Subcutaneous abdominal adipose tissue (tissue), 5 donors: ENCODE measurements at regions not wholly inside any gene's neighbourhood (a gene's known extent, or its start where the extent isn't known, plus 50 kb on each side); places are given as distances from the start of the nearest gene placed in this dataset.

Source experiments
- H3K27ac ChIP-seq: one replicate; pipeline ENCODE4 v1.7.0; 2013; ENCODE audit warnings: low read depth, mild to moderate bottlenecking, inconsistent platforms, low read length, moderate library complexity
- H3K27me3 ChIP-seq, 5 donors: one replicate each; pipeline ENCODE4 v1.7.0; 2013; ENCODE audit warnings: low read length in 5 of 5, inconsistent platforms in 1 of 5; ENCODE audit not compliant: control insufficient read depth in 5 of 5, insufficient read depth in 4 of 5
- H3K36me3 ChIP-seq, 5 donors: one replicate each; pipeline ENCODE4 v1.7.0; 2013; ENCODE audit warnings: low read length in 5 of 5; ENCODE audit not compliant: control insufficient read depth in 5 of 5, insufficient read depth in 5 of 5
- H3K4me1 ChIP-seq, 5 donors: one replicate each; pipeline ENCODE4 v1.7.0; 2013; ENCODE audit warnings: low read length in 5 of 5, mild to moderate bottlenecking in 3 of 5, moderate library complexity in 1 of 5; ENCODE audit not compliant: control insufficient read depth in 5 of 5, insufficient read depth in 5 of 5
- H3K4me3 ChIP-seq, 5 donors: one replicate each; pipeline ENCODE4 v1.7.0; 2013; ENCODE audit warnings: low read length in 5 of 5, low read depth in 1 of 5
- H3K9ac ChIP-seq, 5 donors: one replicate each; pipeline ENCODE4 v1.7.0; 2013; ENCODE audit warnings: low read length in 5 of 5, mild to moderate bottlenecking in 4 of 5, moderate library complexity in 3 of 5
- H3K9me3 ChIP-seq, 5 donors: one replicate each; pipeline ENCODE4 v1.7.0; 2013; ENCODE audit warnings: low read length in 5 of 5; ENCODE audit not compliant: control insufficient read depth in 5 of 5
- donor health status: healthy.
- donor health status: healthy.
- donor health status: healthy.
- donor health status: healthy.
- donor health status: healthy.

DNA sequence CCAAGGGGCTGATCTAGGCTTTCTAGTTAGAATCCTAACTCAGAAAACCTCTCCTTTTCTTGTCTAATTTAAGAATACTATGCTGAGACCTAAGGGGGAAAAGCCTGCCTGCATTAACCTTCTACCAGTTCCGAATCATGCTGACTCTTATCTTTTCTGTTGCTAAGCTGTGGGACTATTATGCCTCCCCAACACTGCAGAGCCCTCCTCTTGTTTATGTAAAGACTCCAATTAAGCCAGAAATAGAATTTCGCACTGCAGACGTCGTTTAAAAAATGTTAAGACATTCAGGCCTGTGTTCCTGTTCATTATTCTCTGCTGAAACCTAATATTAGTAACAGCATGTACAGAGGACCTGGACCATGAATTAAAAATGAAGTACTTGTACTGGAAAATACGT, 310.6 kb upstream of the ATP11B start:
- Histone ChIP-seq H3K36me3 (no peaks in the 10 kb centered on the region), H3K4me3 (no peak overlapping the region), H3K27me3 (peaks cover 0 to 3% (median 0%) of the 10 kb centered on the region in 5 donors), H3K9ac (no peak overlapping the region), H3K27ac (no peak overlapping the region), H3K4me1 (no peaks in the 10 kb centered on the region), H3K9me3 (no peaks in the 10 kb centered on the region)

DNA sequence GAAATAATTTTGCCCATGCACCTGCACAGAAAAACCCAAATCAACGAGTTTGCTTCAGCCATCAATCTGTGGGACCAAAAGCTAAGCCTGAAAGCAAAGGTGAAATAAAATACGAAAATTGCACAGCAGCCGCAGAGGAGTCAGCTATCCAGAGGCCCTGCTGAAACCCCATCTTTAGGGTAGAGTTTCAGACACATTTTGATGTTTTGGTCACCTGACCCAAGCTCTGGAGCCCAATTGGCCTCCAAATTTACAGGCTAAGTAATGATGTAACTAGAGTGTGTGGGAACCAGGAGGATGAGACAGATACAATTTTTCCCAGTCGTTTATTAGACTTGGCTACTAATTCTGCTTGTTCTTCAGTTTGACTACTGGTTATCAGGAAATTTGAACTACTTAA, 308.6 kb upstream of the ATP11B start:
- Histone ChIP-seq H3K4me3 (no peak overlapping the region), H3K36me3 (no peaks in the 10 kb centered on the region), H3K9ac (no peak overlapping the region), H3K27me3 (peaks cover 0 to 3% (median 0%) of the 10 kb centered on the region in 5 donors), H3K9me3 (no peaks in the 10 kb centered on the region), H3K27ac (no peak overlapping the region), H3K4me1 (no peaks in the 10 kb centered on the region)

DNA sequence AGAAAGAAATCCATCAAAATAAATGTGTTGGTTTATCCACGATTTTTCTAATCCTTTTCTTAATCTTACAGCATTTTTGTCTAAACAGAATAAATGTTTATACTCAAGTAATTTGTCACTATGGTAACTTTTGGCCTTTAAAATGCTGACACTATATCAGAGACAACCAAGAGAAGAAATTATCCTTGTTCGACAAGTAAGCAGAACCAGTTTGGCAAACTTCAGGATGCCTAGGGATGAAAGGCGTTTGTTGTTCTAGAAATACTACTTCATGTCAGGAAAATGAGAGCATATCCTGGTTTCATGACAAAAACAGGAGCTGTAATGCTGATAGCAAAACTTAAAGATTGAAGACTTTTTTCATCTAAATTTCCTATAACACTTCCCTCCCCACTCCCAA, 308.0 kb upstream of the ATP11B start:
- no peaks in the 10 kb centered on the region for H3K36me3 ChIP-seq
- H3K4me3 ChIP-seq: no peak overlapping the region
- H3K9ac ChIP-seq: no peak overlapping the region
- H3K27me3 ChIP-seq: peaks cover 0 to 3% (median 0%) of the 10 kb centered on the region in 5 donors
- no peaks in the 10 kb centered on the region for H3K9me3 ChIP-seq
- no peaks in the 10 kb centered on the region for H3K4me1 ChIP-seq
- no peak overlapping the region for H3K27ac ChIP-seq

DNA sequence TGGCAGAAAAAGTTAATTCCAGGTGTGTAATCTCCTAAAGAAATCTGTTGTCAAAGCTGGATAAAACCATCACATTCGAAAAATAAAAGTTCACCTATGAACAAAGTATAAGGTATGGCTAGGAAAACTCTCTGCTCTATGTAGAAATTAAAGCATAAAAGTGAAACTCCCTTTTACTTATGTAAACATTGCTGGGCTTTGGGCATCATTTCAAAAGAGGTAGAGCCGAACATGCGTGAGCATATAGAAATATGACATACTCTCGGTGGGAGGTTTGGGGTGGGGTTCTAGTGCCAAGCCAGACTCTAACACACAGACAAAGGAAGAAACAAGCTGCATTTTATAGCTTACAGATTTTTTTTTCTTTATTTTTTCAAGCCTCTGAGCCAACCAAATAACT, 306.8 kb upstream of the ATP11B start:
- H3K27me3 ChIP-seq: peaks cover 0 to 3% (median 0%) of the 10 kb centered on the region in 5 donors
- no peaks in the 10 kb centered on the region for H3K4me1 ChIP-seq
- no peak overlapping the region for H3K9ac ChIP-seq
- H3K36me3 ChIP-seq: no peaks in the 10 kb centered on the region
- H3K27ac ChIP-seq: no peak overlapping the region
- H3K4me3 ChIP-seq: no peak overlapping the region
- no peaks in the 10 kb centered on the region for H3K9me3 ChIP-seq

DNA sequence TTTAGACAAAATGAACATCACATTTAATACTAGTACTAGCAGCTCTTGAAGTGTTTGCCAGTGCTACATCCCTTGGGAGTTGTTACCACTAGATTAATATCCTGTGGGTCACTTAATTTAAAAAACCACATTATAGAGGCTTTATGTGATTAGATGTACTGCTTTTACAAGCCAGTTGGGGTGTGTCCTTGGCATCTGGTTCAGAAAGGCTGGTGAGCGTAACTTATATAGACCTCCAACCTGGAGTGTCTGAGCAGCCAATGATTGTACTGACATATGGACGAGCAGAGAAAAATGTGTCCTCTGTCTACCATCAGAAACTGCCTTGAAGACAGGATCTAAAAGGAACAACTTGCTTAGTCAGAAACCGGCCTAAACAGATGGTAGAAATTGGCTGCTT, 306.2 kb upstream of the ATP11B start:
- Histone ChIP-seq H3K9ac (no peak overlapping the region), H3K4me3 (no peak overlapping the region), H3K4me1 (no peaks in the 10 kb centered on the region), H3K9me3 (no peaks in the 10 kb centered on the region), H3K27me3 (peaks cover 0 to 3% (median 0%) of the 10 kb centered on the region in 5 donors), H3K27ac (no peak overlapping the region), H3K36me3 (no peaks in the 10 kb centered on the region)

DNA sequence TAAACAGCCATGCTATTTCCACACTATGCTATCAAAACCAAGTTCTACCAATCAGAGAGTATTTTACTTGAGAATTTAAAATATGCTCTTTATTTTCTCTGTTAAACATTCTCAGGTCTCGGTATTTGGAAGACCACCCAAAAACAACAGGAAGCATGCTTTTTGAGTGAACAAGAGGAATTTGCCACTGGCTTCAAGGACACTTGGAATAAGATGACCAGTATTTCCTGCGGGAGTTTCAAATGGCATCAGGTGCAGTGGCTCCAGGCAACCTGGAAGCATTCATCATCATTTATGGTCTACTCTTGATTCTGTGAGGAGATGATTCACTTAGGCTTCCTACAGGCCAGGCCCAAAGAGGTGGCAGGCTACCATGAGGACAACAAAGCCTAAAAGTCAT, 305.7 kb upstream of the ATP11B start:
- Histone ChIP-seq H3K4me1 (no peaks in the 10 kb centered on the region), H3K9ac (no peak overlapping the region), H3K27me3 (peaks cover 0 to 3% (median 0%) of the 10 kb centered on the region in 5 donors), H3K9me3 (no peaks in the 10 kb centered on the region), H3K27ac (no peak overlapping the region), H3K4me3 (no peak overlapping the region), H3K36me3 (no peaks in the 10 kb centered on the region)

DNA sequence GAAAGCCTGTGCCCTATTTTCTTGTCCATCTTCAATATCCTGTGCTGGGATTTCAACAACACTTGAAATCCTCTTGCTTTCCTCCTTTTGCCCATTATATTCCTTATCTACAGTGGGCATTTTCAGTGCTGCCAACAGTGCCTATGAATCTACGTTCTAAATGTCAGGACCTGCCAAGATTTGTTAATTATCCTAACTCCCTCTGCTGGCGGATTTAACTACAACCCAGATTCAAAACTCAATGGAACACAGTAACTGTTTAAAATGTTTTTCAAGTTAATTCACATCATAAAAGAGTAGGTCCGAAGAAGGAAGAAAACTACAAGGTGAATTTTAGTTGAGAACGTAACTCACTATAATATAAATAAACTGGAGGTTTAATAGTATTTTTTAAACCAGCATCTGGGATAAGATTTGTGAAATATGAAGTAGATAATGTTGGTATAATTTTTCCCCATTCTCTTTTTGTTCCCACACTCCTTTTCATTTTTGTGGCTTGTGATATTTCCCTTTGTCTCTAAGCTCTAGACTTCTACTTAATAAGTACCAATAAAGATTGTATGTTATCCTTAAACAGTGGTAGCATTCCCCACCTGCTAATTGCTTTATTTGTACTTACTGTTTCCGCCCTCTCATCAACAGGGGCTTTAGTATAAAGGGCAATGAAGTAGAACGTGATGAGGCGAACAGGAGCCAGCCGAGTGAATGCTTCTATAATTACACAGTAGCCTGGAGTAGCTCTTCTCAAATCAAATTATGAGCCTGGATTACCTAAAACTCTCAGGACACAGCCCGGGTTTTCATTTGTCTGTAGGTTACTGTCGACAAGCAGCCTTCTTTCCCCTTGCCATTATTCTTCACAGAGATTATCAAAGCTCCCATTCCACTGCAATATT, 302.5 kb upstream of the ATP11B start:
- H3K9ac ChIP-seq: no peak overlapping the region
- no peak overlapping the region for H3K4me3 ChIP-seq

DNA sequence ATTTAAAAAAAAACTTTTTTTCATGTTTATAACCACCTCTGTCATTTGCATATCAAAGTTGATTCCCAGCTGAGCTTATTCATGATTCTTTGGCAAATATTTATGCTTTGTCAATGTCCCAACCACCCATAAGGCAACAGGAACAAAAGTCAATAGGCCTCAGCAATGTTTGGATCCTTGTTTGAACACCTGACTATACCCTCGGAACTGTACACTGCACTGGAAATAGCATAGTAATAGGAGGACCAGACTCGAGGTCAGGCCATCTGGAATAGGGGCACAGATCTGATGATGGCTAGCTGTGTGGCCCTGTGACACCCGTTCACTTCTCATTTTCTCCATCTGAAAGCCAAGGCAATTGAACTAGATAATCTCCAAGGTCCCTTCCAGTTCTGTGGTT, 301.7 kb upstream of the ATP11B start:
- Histone ChIP-seq H3K27me3 (peaks cover 0 to 3% (median 0%) of the 10 kb centered on the region in 5 donors), H3K4me3 (no peak overlapping the region), H3K27ac (no peak overlapping the region), H3K9me3 (no peaks in the 10 kb centered on the region), H3K9ac (no peak overlapping the region), H3K4me1 (no peaks in the 10 kb centered on the region), H3K36me3 (no peaks in the 10 kb centered on the region)

More for the DNA sequence above, 302.5 kb upstream of the ATP11B start:
- H3K4me1 ChIP-seq: no peaks in the 10 kb centered on the region
- H3K9me3 ChIP-seq: no peaks in the 10 kb centered on the region
- H3K27me3 ChIP-seq: peaks cover 0 to 3% (median 0%) of the 10 kb centered on the region in 5 donors
- H3K27ac ChIP-seq: no peak overlapping the region
- H3K36me3 ChIP-seq: no peaks in the 10 kb centered on the region

DNA sequence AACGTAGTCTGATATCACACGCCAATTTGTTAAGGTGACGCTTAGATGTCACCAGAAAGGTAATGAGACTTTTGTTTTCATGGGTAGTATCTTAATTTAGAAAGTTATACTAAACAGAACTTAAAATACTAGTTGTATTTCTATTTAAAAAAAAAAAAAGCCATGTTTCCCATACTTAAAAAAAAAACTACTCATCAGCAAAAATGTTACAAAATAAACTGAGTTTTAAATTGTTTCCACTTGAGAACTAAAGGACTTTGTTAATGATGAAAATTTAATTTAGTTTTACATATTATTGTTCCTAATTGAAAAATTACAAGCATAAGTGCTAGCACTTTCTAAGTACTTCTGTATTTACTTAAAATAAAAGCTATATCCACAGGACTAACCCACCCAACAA, 300.8 kb upstream of the ATP11B start:
- Histone ChIP-seq H3K27me3 (peaks cover 0 to 3% (median 0%) of the 10 kb centered on the region in 5 donors), H3K36me3 (no peaks in the 10 kb centered on the region), H3K4me3 (no peak overlapping the region), H3K9ac (no peak overlapping the region), H3K9me3 (no peaks in the 10 kb centered on the region), H3K27ac (no peak overlapping the region), H3K4me1 (no peaks in the 10 kb centered on the region)

DNA sequence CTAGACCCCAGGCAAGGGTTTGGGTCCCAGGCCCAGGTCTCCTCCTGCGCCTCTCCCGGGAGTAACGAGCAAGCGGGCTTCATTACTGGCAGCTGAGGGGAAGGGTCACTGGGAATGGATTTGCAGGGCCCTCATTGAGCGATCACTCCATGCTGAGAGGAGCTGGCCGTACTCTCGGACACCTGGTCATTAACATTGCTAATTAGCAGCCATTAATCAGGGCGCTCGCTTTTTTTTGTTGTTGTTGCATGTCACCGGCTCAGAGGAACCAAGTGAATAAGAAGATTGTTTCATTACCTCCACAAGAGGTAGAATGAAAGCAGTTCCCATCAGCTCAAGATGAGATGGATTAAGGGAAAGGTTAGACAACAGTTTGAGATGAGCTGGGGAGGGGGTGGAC, 293.0 kb upstream of the ATP11B start:
- no peak overlapping the region for H3K27ac ChIP-seq

More for the DNA sequence above, 293.0 kb upstream of the ATP11B start:
- H3K4me1 ChIP-seq: no peaks in the 10 kb centered on the region
- no peak overlapping the region for H3K4me3 ChIP-seq
- no peak overlapping the region for H3K9ac ChIP-seq
- H3K9me3 ChIP-seq: no peaks in the 10 kb centered on the region
- H3K27me3 ChIP-seq: no peaks in the 10 kb centered on the region
- H3K36me3 ChIP-seq: no peaks in the 10 kb centered on the region
